Psoas muscle (tissue), 7 donors: ENCODE measurements at regions not wholly inside any gene's neighbourhood (a gene's known extent, or its start where the extent isn't known, plus 50 kb on each side); places are given as distances from the start of the nearest gene placed in this dataset.
"Not testable (repeated sequence)": the region's sequence is repeated elsewhere in the genome, so short reads cannot be mapped to it uniquely, and the experiment has no call there.

ENCODE experiments used
- ATAC-seq, 4 donors: fragments of 200-7000 bp; cut with Tn5 transposase; one replicate each; pipeline ENCODE4 v1.9.1; 2020; ENCODE audit warnings: moderate library complexity in 3 of 4, mild to moderate bottlenecking in 2 of 4
- DNase-seq, 2 donors: peaks; one replicate each; pipeline ENCODE4 v3.0.0-alpha.2; 2020
- H3K27ac ChIP-seq: fragments of 200-600 bp; one replicate; pipeline ENCODE4 v1.8.0; 2022
- H3K27me3 ChIP-seq, 3 donors: fragments of 200-600 bp in 1 of 3; one replicate each; pipeline versions ENCODE4 v1.6.1 to v1.8.0; 2013 to 2022; ENCODE audit warnings: low read length in 2 of 3, mild to moderate bottlenecking in 2 of 3, moderate library complexity in 1 of 3; ENCODE audit not compliant: insufficient read depth in 3 of 3
- H3K36me3 ChIP-seq, 2 donors: fragments of 200-600 bp in 1 of 2; one replicate each; pipeline versions ENCODE4 v1.6.1 to v1.8.0; 2013 to 2022; ENCODE audit warnings: low read depth in 1 of 2, mild to moderate bottlenecking in 1 of 2, moderate library complexity in 1 of 2; ENCODE audit not compliant: insufficient read depth in 1 of 2
- H3K4me1 ChIP-seq: fragments of 200-600 bp; one replicate; pipeline ENCODE4 v1.8.0; 2022
- H3K4me3 ChIP-seq: fragments of 200-600 bp; one replicate; pipeline ENCODE4 v1.8.0; 2022; ENCODE audit warnings: mild to moderate bottlenecking
- H3K9me3 ChIP-seq: fragments of 200-600 bp; one replicate; pipeline ENCODE4 v1.8.0; 2022
- CTCF ChIP-seq: fragments of 200-600 bp; IDR thresholded peaks from one replicate; pipeline ENCODE4 v1.8.0; 2022; ENCODE audit warnings: antibody characterized with exemption
- WGBS, 3 donors: extraction: QIAGEN DNeasy Blood & Tissue Kit; methylation state at CpG; one replicate each; pipeline versions ENCODE4 v1.1.6 to v1.1.7; 2013; 5-methylcytosine and 5-hydroxymethylcytosine counted together
- intact Hi-C, 2 donors: fragments of 100-400 bp; cut with DNase I; formaldehyde crosslinking; loops; one replicate each; pipeline versions ENCODE4 v1.11.0 to v1.14.2; 2022
- donor health status: healthy with polysubstance abuse.
- donor health status: DM: no; HTN: no; CAD: no; lungs with moderate emphysema.
- donor health status: Bipolar disorder and iron deficiency.
- donor health status: healthy.
- donor health status: DM: yes; HTN: yes; CAD: no.
- donor health status: DM: no; HTN: no; CAD: no.
- donor health status: DM: yes; HTN: yes; CAD: no.

- Histone ChIP-seq H3K4me1 (no peaks in the 10 kb centered on the region), H3K27ac (no peak overlapping the region), H3K4me3 (no peak overlapping the region), H3K36me3 (no peaks in the 10 kb centered on the region), H3K9me3 (no peaks in the 10 kb centered on the region), H3K27me3 (no peaks in the 10 kb centered on the region)
- no peak for DNase-seq
- intact Hi-C loops: no loop called here
- no peak for TF ChIP-seq CTCF
- 88 to 95% (median 92%) methylated on average over 1 of the region's 1 CpG for WGBS, 3 donors
- ATAC-seq: no peak
Observed at GRCh38 chr10:121134711-121135110, 283.5 kb downstream of the WDR11 start.

- 87 to 94% (median 93%) methylated on average over 4 of the region's 4 CpGs for WGBS, 3 donors
- no peak overlapping the region for H3K27ac ChIP-seq
- DNase-seq (no peak), ATAC-seq (no peak)
- H3K4me3 ChIP-seq: no peak overlapping the region
- H3K36me3 ChIP-seq: no peaks in the 10 kb centered on the region
- H3K4me1 ChIP-seq: no peaks in the 10 kb centered on the region
- TF ChIP-seq CTCF: no peak
- intact Hi-C loops: no loop called here
- H3K27me3 ChIP-seq: no peaks in the 10 kb centered on the region
- no peaks in the 10 kb centered on the region for H3K9me3 ChIP-seq
Observed at GRCh38 chr10:121135512-121135911, 284.4 kb downstream of the WDR11 start.

- Histone ChIP-seq H3K4me3 (no peak overlapping the region), H3K36me3 (no peaks in the 10 kb centered on the region), H3K9me3 (no peaks in the 10 kb centered on the region), H3K27ac (no peak overlapping the region), H3K4me1 (no peaks in the 10 kb centered on the region), H3K27me3 (no peaks in the 10 kb centered on the region)
- intact Hi-C loops: no loop called here
- no peak for TF ChIP-seq CTCF
- no peak for ATAC-seq
- DNase-seq: no peak
- 22 to 37% (median 25%) methylated on average over 1 of the region's 1 CpG for WGBS, 3 donors
Observed at GRCh38 chr10:121137533-121137932, 286.4 kb downstream of the WDR11 start.

GRCh38 chr10:121138112-121138860, 287.1 kb downstream of the WDR11 start:
- no peak for TF ChIP-seq CTCF
- intact Hi-C loops: no loop called here
- Histone ChIP-seq H3K27me3 (no peaks in the 10 kb centered on the region), H3K4me1 (no peaks in the 10 kb centered on the region), H3K4me3 (no peak overlapping the region), H3K36me3 (no peaks in the 10 kb centered on the region), H3K9me3 (no peaks in the 10 kb centered on the region), H3K27ac (no peak overlapping the region)
- 69 to 80% (median 74%) methylated on average over 13 of the region's 13 CpGs for WGBS, 3 donors
- no peak for ATAC-seq
- no peak for DNase-seq

- ATAC-seq (no peak), DNase-seq (no peak)
- Histone ChIP-seq H3K4me1 (no peaks in the 10 kb centered on the region), H3K9me3 (no peaks in the 10 kb centered on the region), H3K27me3 (no peaks in the 10 kb centered on the region), H3K4me3 (no peak overlapping the region), H3K36me3 (no peaks in the 10 kb centered on the region), H3K27ac (no peak overlapping the region)
- no peak for TF ChIP-seq CTCF
- intact Hi-C loops: no loop called here
- WGBS, 3 donors: 48 to 67% (median 54%) methylated on average over 4 of the region's 4 CpGs
Observed at GRCh38 chr10:121138918-121139317, 287.8 kb downstream of the WDR11 start.

- H3K36me3 ChIP-seq, H3K4me1 ChIP-seq, ATAC-seq, DNase-seq, H3K9me3 ChIP-seq, H3K27ac ChIP-seq, intact Hi-C loops, H3K27me3 ChIP-seq, H3K4me3 ChIP-seq: not testable (repeated sequence)
- 19 to 29% (median 25%) methylated on average over 2 of the region's 2 CpGs for WGBS, 3 donors
Observed at GRCh38 chr10:121145802-121146395, 294.7 kb downstream of the WDR11 start.
